Stimulated activated CD4-positive, alpha-beta T cell treated with anti-CD3 and anti-CD28 coated beads, Interleukin-12 subunit alpha, Interleukin-12 subunit beta, amount 100 ng/mL, for 24 hours (primary cell): ENCODE measurements at regions not wholly inside any gene's neighbourhood (a gene's known extent, or its start where the extent isn't known, plus 50 kb on each side); places are given as distances from the start of the nearest gene placed in this dataset.

Source experiments
- DNase-seq, 2 experiments: peaks; one replicate each; pipeline ENCODE4 v3.0.0-alpha.2; 2020; ENCODE audit warnings: low read depth in 2 of 2

GRCh38 chrX:42619068-42619467, 158.9 kb downstream of the PPP1R2C start:
- DNase-seq = no peak

- DNase-seq = no peak
Measured at GRCh38 chrX:42616981-42617380, 161.0 kb downstream of the PPP1R2C start.

GRCh38 chrX:42615161-42615563, 162.8 kb downstream of the PPP1R2C start:
- no peak for DNase-seq

- DNase-seq = no peak
Measured at GRCh38 chrX:42606591-42606990, 171.4 kb downstream of the PPP1R2C start.

DNA sequence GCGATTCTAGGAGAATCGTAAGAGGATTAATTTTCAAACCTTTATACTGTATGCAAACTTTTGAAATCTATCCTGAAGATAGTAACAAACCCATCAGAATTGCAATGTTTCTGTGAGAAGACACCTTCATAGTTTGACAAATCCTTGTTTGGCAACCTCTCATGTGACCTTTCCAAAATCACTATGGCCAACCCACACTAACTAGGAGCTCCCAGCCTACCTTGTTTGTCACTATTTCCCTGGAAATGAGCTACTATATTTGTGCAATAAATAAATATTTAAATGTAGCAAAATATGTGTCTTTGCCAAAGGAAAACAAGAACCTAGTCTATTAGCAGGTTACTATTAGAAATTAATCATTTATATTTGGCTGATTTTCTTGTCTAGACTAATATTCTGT, 173.7 kb downstream of the PPP1R2C start:
- DNase-seq = no peak

DNA sequence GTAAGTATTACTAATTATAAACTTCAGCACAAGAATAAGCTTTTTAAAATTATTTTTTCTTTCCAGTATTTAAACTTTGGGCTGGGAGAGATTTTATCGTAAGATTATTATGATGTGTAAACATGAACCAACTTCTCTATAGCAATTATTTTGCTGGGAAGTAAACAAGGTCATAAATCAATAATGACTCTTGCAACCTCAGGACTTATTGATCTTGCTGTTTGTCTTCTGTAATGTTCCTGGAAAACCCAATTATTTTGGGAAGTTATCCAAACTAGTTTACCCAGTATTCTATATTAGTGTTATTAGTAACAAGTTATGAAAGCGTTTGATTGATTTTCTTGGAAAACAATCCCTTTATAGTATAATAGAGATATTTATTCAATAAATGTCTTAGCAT, 174.9 kb downstream of the PPP1R2C start:
- no peak for DNase-seq

DNA sequence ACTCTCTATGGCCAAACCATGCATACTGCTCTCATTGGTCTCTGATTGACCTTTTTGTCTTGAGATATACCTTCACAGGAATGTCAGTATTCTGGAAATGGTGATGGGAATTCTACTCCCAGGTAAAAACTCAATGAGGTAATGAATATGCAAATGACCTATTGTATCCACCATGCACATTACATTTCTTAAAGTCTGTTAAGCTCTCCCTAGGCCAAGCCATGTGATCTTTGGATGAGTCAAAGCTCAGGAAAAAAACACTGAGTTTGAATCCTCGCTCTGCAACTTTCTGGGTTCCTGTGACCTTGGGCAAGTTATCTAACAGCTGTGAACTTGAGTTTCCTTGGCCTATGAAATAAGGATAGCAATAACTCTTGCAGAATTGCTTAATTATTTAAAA, 175.4 kb downstream of the PPP1R2C start:
- no peak for DNase-seq

- no peak for DNase-seq
Measured at GRCh38 chrX:42602136-42602535, 175.8 kb downstream of the PPP1R2C start.

- no peak for DNase-seq
Measured at GRCh38 chrX:42597481-42597880, 180.5 kb downstream of the PPP1R2C start.

DNA sequence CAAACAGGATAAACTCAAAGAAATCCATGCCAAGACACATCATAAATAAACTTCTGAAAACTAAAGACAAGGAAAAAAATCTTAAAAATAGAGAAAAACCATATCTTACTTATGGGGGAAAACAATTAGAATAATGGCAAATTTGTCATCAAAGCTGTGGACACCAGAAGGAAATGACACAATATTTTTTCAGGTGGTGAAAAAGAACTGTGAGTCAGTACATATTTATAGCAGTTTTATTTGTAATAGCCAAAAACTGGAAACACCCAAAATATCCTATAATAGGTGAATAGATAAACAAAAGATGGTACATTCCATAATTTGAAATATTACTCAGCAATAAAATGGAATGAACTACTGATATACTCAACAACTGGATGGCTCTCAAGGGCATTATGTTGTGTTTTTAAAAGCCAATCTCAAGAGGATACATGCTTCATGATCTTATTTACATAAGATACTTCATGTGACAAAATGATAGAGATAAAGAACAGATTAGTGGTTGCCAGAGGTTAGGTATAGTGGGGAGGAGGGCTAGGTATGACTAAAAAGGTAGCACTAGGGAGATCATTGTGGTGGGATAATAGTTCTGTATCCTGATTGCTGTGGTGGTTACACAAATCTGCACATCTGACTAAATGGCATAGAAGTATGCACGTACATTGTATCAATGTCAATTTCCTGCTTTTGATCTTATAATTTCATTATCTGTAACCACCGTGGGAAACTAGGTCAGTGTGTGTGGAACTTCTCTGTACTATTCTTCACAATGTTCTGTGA, 191.9 kb downstream of the PPP1R2C start:
- no peak for DNase-seq

GRCh38 chrX:42577936-42578470, 200.0 kb downstream of the PPP1R2C start:
- no peak for DNase-seq

DNA sequence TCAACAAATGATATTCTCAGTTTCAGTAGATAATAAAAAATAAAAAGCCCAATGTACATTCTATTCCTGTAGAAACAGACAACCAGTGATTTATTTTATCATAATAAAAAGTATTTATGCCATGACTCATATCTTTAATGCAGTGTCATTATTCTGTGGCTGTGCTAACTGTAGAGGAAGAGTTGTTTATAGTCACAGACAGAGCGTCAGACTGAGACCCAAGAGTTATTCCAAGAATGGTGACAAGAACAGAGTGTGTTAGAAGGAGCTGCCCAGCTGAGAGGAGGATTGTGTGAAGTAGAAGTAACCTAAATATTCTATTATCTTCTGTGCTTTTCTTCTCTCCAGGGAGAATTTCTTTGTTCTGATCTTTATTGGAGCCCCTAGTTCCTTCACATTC, 210.7 kb downstream of the PPP1R2C start:
- DNase-seq = no peak

GRCh38 chrX:42565739-42566138, 212.2 kb downstream of the PPP1R2C start:
- DNase-seq = no peak

GRCh38 chrX:42546800-42547199, 231.2 kb downstream of the PPP1R2C start:
- no peak for DNase-seq

GRCh38 chrX:42544883-42545282, 233.1 kb downstream of the PPP1R2C start:
- DNase-seq = no peak

DNA sequence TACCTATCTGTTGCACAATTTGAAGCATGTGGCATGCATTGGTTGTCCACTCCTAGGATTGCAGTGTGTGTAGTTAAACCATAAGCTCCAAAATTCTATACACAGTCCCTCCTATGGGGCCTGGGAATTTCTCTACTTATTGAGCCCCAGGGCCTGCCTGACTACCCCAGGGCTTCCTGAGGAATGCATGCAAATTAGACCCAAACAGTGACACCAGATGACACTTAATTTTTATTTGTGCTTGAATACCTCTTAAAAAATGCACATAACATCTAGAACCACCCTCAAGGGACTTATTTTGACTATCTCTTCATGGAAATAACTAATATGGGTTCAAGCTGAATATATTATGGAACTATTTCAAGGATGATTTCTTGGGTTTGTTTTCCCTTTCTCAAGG, 236.4 kb downstream of the PPP1R2C start:
- no peak for DNase-seq

- no peak for DNase-seq
Measured at GRCh38 chrX:42540146-42540545, 237.8 kb downstream of the PPP1R2C start.

- DNase-seq = no peak
Measured at GRCh38 chrX:42538405-42538804, 239.6 kb downstream of the PPP1R2C start.

- DNase-seq = no peak
Measured at GRCh38 chrX:42536286-42536685, 241.7 kb downstream of the PPP1R2C start.

DNA sequence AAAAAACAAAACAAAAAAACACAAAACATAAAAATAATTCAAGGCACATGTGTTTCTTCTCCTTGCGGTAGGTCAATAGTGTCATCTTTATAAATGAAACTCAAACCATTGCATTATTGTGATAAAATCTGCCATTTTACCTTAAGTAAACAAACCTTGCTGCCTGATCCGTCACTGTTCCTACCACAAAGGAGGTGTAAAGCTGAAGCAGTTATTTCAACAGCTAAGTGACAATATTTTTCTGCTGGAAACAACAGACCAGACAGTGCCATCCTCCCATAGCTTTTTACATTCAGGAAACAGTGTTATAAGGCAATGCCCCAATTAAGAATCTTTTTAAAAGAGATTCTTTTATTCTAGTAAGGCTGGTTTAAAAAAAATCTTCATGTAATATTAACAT, 242.7 kb downstream of the PPP1R2C start:
- DNase-seq = no peak

DNA sequence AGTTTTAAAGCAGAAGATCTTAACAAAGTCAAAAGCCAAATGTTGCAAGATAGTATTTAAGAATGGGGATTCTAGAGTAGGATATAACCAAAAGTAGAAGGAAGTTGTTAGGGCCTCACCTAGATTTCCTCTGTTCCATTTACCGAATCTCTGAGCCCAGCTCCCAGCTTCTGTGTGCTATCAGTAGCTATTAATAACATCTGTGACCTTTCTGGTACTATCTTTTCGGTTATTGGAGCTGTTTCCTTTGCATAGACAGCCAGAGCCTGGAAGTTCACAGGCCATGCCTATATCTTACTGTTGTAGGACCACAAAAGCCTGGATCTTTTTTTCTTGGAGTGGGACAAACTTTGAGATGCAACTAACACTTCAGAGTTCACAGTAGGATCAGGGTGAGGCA, 244.2 kb downstream of the PPP1R2C start:
- no peak for DNase-seq

- DNase-seq = no peak
Measured at GRCh38 chrX:42531441-42531840, 246.5 kb downstream of the PPP1R2C start.

GRCh38 chrX:42530027-42530426, 247.9 kb downstream of the PPP1R2C start:
- no peak for DNase-seq

DNA sequence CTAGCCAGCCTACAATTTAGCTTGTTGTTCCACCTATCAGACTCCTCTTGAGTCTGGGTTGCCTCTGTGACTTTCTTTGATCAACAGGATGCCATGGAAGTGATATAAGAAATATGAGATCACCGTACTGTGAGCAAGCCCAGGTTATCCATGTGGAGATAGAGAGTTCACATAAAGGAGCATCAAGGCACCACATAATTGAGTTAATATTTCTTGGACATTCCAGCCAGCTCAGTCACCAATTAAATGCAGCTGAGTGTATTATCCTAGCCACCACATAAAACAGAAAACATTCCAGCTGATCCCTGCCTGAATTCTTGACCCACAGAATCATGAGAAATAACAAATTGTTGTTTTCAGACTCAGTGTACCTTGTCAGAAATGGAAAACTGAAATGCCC, 253.6 kb downstream of the PPP1R2C start:
- no peak for DNase-seq
